ENCODE measurements at regions not wholly inside any gene's neighbourhood (a gene's known extent, or its start where the extent isn't known, plus 50 kb on each side); places are given as distances from the start of the nearest gene placed in this dataset.
"Not testable (repeated sequence)": the region's sequence is repeated elsewhere in the genome, so short reads cannot be mapped to it uniquely, and the experiment has no call there.

- TF ChIP-seq POLR2A (IDR thresholded peaks at IDR 0.05) (no peak), CTCF (IDR thresholded peaks at IDR 0.05) (no peak)
- intact Hi-C loops (cut with DNase I; ENCODE audit: low total_unique reads) = no loop called here
- WGBS, 2 donors = 55 to 56% methylated on average over 3 of the region's 3 CpGs
- H3K4me3 ChIP-seq (ENCODE audit: low read depth, poor library complexity, severe bottlenecking) = no peak overlapping the region
- DNase-seq (ENCODE audit: low spot score in 2 of 2) = no peak
These were observed 598.1 kb upstream of the GOLIM4 start for GRCh38 chr3:168693870-168694269.

GRCh38 chr3:168688267-168688666 is 592.5 kb upstream of the GOLIM4 start:
- no peak for DNase-seq (ENCODE audit: low spot score in 2 of 2)
- TF ChIP-seq POLR2A (IDR thresholded peaks at IDR 0.05) = no peak
- TF ChIP-seq CTCF (IDR thresholded peaks at IDR 0.05) = no peak
- 77 to 88% methylated on average over 5 of the region's 5 CpGs for WGBS, 2 donors
- intact Hi-C loops (cut with DNase I; ENCODE audit: low total_unique reads) = no loop called here
- H3K4me3 ChIP-seq (ENCODE audit: low read depth, poor library complexity, severe bottlenecking) = no peak overlapping the region

- H3K4me3 ChIP-seq (ENCODE audit: low read depth, poor library complexity, severe bottlenecking) = no peak overlapping the region
- WGBS, 2 donors = 74 to 79% methylated on average over 6 of the region's 6 CpGs
- no peak for TF ChIP-seq POLR2A (IDR thresholded peaks at IDR 0.05)
- no peak for TF ChIP-seq CTCF (IDR thresholded peaks at IDR 0.05)
- intact Hi-C loops (cut with DNase I; ENCODE audit: low total_unique reads) = no loop called here
- no peak for DNase-seq (ENCODE audit: low spot score in 2 of 2)
These were observed 588.8 kb upstream of the GOLIM4 start for GRCh38 chr3:168684519-168684918.

- no peak for TF ChIP-seq CTCF (IDR thresholded peaks at IDR 0.05)
- no peak for TF ChIP-seq POLR2A (IDR thresholded peaks at IDR 0.05)
- no peak overlapping the region for H3K4me3 ChIP-seq (ENCODE audit: low read depth, poor library complexity, severe bottlenecking)
- WGBS, 2 donors = 79 to 89% methylated on average over 1 of the region's 1 CpG
- intact Hi-C loops (cut with DNase I; ENCODE audit: low total_unique reads) = no loop called here
- no peak for DNase-seq (ENCODE audit: low spot score in 2 of 2)
These were observed 583.0 kb upstream of the GOLIM4 start for GRCh38 chr3:168678730-168679129.

GRCh38 chr3:168671091-168671490 is 575.4 kb upstream of the GOLIM4 start:
- WGBS, 2 donors = 75 to 83% methylated on average over 5 of the region's 5 CpGs
- TF ChIP-seq CTCF (IDR thresholded peaks at IDR 0.05) (no peak), POLR2A (IDR thresholded peaks at IDR 0.05) (no peak)
- intact Hi-C loops (cut with DNase I; ENCODE audit: low total_unique reads) = no loop called here
- DNase-seq (ENCODE audit: low spot score in 2 of 2) = no peak
- no peak overlapping the region for H3K4me3 ChIP-seq (ENCODE audit: low read depth, poor library complexity, severe bottlenecking)

GRCh38 chr3:168660879-168661657 is 565.3 kb upstream of the GOLIM4 start:
- DNase-seq (ENCODE audit: low spot score in 2 of 2); H3K4me3 ChIP-seq (ENCODE audit: low read depth, poor library complexity, severe bottlenecking); intact Hi-C loops (cut with DNase I; ENCODE audit: low total_unique reads): not testable (repeated sequence)
- 81 to 92% methylated on average over 6 of the region's 6 CpGs for WGBS, 2 donors
